ENCODE measurements at regions not wholly inside any gene's neighbourhood (a gene's known extent, or its start where the extent isn't known, plus 50 kb on each side); places are given as distances from the start of the nearest gene placed in this dataset.

DNA sequence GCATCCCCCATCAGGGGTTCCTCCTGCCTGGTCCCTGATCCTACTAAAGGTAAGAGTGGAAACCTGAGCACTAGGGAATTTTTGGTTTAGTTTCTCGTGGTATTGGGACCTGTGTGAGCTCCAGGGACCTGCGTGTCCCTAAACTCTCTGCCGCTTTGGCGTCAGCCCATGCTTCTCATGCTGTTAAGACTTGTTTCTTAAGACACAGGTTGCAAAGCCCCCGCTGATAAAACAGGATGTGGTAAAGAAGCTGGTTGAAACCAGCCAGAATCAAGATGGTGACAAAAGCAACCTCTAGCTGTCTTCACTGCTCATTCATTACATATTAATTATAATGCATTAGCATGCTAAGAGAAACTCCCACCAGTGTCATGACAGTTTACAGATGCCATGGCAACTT is 64.6 kb downstream of the LYZL4 start:
- Histone ChIP-seq H3K9me3 (ENCODE audit: control insufficient read depth, insufficient read depth, low read depth, low read length) (no peaks in the 10 kb centered on the region), H3K27me3 (ENCODE audit: control insufficient read depth, insufficient read depth, low read length) (peaks cover 3% of the 10 kb centered on the region; the same call in 1 of the 2 replicates), H3K4me3 (ENCODE audit: low read depth, low read length) (no peak overlapping the region), H3K9ac (ENCODE audit: low read length) (no peak overlapping the region), H3K4me1 (ENCODE audit: control insufficient read depth, insufficient read depth, low read length) (no peaks in the 10 kb centered on the region), H3K27ac (ENCODE audit: low read depth, low read length) (no peak overlapping the region), H3K36me3 (ENCODE audit: control insufficient read depth, insufficient read depth, low read length) (no peaks in the 10 kb centered on the region)

DNA sequence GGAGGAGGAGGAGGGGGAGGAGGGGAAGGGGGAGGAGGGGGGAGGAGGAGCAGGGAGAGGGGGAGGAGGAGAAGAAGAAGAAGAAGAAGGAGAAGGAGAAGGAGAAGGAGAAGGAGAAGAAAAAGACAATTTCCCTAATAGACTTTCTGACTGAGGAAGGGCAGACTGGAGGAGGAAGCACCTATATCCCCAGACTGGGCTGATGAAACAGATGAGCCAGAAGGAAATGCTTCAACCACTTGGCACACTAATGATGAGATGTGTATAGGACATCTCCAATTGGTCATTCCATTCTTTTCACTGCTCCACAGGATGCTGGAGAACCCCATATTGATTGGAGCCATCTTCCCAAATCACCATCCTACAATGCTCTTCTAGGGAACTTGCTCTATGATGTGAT is 69.9 kb downstream of the LYZL4 start:
- H3K9me3 ChIP-seq (ENCODE audit: control insufficient read depth, insufficient read depth, low read depth, low read length), result no peaks in the 10 kb centered on the region
- no peak overlapping the region for H3K4me3 ChIP-seq (ENCODE audit: low read depth, low read length)
- H3K36me3 ChIP-seq (ENCODE audit: control insufficient read depth, insufficient read depth, low read length), result no peaks in the 10 kb centered on the region
- H3K4me1 ChIP-seq (ENCODE audit: control insufficient read depth, insufficient read depth, low read length), result no peaks in the 10 kb centered on the region
- H3K27me3 ChIP-seq (ENCODE audit: control insufficient read depth, insufficient read depth, low read length), result peaks cover 7% of the 10 kb centered on the region; the same call in 1 of the 2 replicates
- H3K27ac ChIP-seq (ENCODE audit: low read depth, low read length), result no peak overlapping the region
- no peak overlapping the region for H3K9ac ChIP-seq (ENCODE audit: low read length)

DNA sequence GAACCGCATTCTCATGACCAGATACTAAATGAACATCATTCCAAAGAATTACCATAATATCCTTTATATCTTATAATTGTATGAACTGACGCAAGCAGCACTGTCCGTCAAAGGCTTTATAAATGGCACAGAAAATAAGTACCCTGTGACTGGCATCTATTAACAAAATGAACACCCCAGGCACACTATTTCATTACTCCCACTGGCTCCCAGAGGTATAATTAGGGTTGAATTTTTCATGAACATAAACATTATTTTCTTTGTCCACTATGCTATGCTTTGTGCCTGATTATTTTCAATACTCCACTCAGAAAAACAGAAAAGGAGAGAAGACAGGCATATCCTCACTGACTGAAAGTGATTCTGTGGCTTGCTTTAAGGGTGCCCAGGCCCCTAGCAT is 71.1 kb downstream of the LYZL4 start:
- Histone ChIP-seq H3K4me1 (ENCODE audit: control insufficient read depth, insufficient read depth, low read length) (no peaks in the 10 kb centered on the region), H3K27ac (ENCODE audit: low read depth, low read length) (no peak overlapping the region)

DNA sequence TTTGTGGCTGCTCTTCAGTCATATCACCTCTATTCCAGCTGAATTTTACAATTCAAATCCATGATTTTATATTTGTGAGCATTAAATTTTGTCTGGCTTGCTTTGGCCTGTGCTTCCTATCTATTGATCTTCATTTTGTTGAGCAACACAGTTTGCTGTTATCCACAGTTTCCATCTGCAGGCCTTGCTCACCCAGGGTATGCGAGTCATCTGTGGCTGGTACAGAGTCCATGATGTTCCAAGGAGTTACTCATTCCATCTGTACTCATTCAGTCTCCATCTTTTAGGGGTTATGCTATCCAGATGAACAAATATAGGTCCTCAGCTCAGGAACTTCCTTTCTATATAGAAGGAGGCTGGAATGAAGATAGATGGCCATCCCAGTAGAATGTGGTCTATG is 70.1 kb upstream of the CCK start:
- no peaks in the 10 kb centered on the region for H3K36me3 ChIP-seq (ENCODE audit: control insufficient read depth, insufficient read depth, low read length)
- no peak overlapping the region for H3K4me3 ChIP-seq (ENCODE audit: low read depth, low read length)
- H3K27ac ChIP-seq (ENCODE audit: low read depth, low read length), result no peak overlapping the region
- H3K27me3 ChIP-seq (ENCODE audit: control insufficient read depth, insufficient read depth, low read length), result peaks cover 6% of the 10 kb centered on the region; the same call in 1 of the 2 replicates
- no peak overlapping the region for H3K9ac ChIP-seq (ENCODE audit: low read length)
- H3K9me3 ChIP-seq (ENCODE audit: control insufficient read depth, insufficient read depth, low read depth, low read length), result no peaks in the 10 kb centered on the region
- no peaks in the 10 kb centered on the region for H3K4me1 ChIP-seq (ENCODE audit: control insufficient read depth, insufficient read depth, low read length)

More for the DNA sequence above, 71.1 kb downstream of the LYZL4 start:
- H3K4me3 ChIP-seq (ENCODE audit: low read depth, low read length), result no peak overlapping the region
- no peak overlapping the region for H3K9ac ChIP-seq (ENCODE audit: low read length)
- H3K9me3 ChIP-seq (ENCODE audit: control insufficient read depth, insufficient read depth, low read depth, low read length), result no peaks in the 10 kb centered on the region
- no peaks in the 10 kb centered on the region for H3K36me3 ChIP-seq (ENCODE audit: control insufficient read depth, insufficient read depth, low read length)
- peaks cover 7% of the 10 kb centered on the region; the same call in 1 of the 2 replicates for H3K27me3 ChIP-seq (ENCODE audit: control insufficient read depth, insufficient read depth, low read length)

DNA sequence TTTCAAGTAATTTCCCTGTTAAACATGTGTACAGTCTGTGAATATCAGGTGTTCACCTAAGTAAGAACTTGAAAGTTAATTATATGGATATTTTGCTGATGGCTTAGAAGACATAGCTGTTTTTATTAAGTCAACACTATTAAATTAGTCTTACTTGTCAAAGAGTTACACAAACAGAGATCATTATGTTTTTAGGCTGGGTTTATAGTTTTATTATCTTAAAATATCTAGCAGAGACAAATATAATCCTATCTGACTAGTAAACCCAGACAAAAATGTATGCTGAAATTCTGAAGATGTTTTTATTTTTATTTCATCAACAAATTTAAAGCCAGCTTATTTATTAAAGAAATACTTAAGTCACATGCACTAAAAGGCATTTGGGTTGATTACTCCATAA is 51.2 kb upstream of the CCK start:
- Histone ChIP-seq H3K9me3 (ENCODE audit: control insufficient read depth, insufficient read depth, low read depth, low read length) (peaks cover 50% of the 10 kb centered on the region), H3K9ac (ENCODE audit: low read length) (no peak overlapping the region), H3K27me3 (ENCODE audit: control insufficient read depth, insufficient read depth, low read length) (no peaks in the 10 kb centered on the region), H3K27ac (ENCODE audit: low read depth, low read length) (no peak overlapping the region), H3K36me3 (ENCODE audit: control insufficient read depth, insufficient read depth, low read length) (no peaks in the 10 kb centered on the region), H3K4me1 (ENCODE audit: control insufficient read depth, insufficient read depth, low read length) (no peaks in the 10 kb centered on the region), H3K4me3 (ENCODE audit: low read depth, low read length) (no peak overlapping the region)

All from HUES6 (cell line).